T-helper 1 cell treated with Interleukin-12 subunit alpha and Interleukin-12 subunit beta and Interleukin-4 antibody, amounts not matched to agents 30 μg/mL and 1 μg/mL, for 36 hours (primary cell): ENCODE measurements at regions not wholly inside any gene's neighbourhood (a gene's known extent, or its start where the extent isn't known, plus 50 kb on each side); places are given as distances from the start of the nearest gene placed in this dataset.

ENCODE experiments used
- H3K27ac Mint-ChIP-seq: one replicate; pipeline ENCODE4 v1.8.0; 2021; ENCODE audit warnings: mild to moderate bottlenecking, mixed read lengths
- H3K27me3 Mint-ChIP-seq: one replicate; pipeline ENCODE4 v1.8.0; 2021; ENCODE audit warnings: low read depth, mixed read lengths
- H3K36me3 Mint-ChIP-seq: one replicate; pipeline ENCODE4 v1.8.0; 2021; ENCODE audit warnings: low read depth, mixed read lengths
- H3K4me1 Mint-ChIP-seq: one replicate; pipeline ENCODE4 v1.8.0; 2021; ENCODE audit warnings: low read depth, mixed read lengths
- H3K4me3 Mint-ChIP-seq: one replicate; pipeline ENCODE4 v1.8.0; 2021; ENCODE audit warnings: mild to moderate bottlenecking, moderate library complexity, mixed read lengths
- H3K9me3 Mint-ChIP-seq: one replicate; pipeline ENCODE4 v1.8.0; 2021; ENCODE audit warnings: mixed read lengths

GRCh38 chr13:99749271-99750019 is 222.1 kb downstream of the ZIC5 start:
- no peak overlapping the region for H3K27ac Mint-ChIP-seq
- no peaks in the 10 kb centered on the region for H3K9me3 Mint-ChIP-seq
- no peaks in the 10 kb centered on the region for H3K27me3 Mint-ChIP-seq
- no peaks in the 10 kb centered on the region for H3K36me3 Mint-ChIP-seq
- H3K4me3 Mint-ChIP-seq: no peak overlapping the region
- H3K4me1 Mint-ChIP-seq: no peaks in the 10 kb centered on the region

- no peak overlapping the region for H3K27ac Mint-ChIP-seq
- no peaks in the 10 kb centered on the region for H3K9me3 Mint-ChIP-seq
- H3K4me1 Mint-ChIP-seq: no peaks in the 10 kb centered on the region
- no peak overlapping the region for H3K4me3 Mint-ChIP-seq
- no peaks in the 10 kb centered on the region for H3K36me3 Mint-ChIP-seq
- H3K27me3 Mint-ChIP-seq: peaks cover 8% of the 10 kb centered on the region
Observed at GRCh38 chr13:99747403-99747710, 224.2 kb downstream of the ZIC5 start.

- no peak overlapping the region for H3K4me3 Mint-ChIP-seq
- no peaks in the 10 kb centered on the region for H3K36me3 Mint-ChIP-seq
- no peak overlapping the region for H3K27ac Mint-ChIP-seq
Observed at GRCh38 chr13:99746637-99747402, 224.7 kb downstream of the ZIC5 start.

DNA sequence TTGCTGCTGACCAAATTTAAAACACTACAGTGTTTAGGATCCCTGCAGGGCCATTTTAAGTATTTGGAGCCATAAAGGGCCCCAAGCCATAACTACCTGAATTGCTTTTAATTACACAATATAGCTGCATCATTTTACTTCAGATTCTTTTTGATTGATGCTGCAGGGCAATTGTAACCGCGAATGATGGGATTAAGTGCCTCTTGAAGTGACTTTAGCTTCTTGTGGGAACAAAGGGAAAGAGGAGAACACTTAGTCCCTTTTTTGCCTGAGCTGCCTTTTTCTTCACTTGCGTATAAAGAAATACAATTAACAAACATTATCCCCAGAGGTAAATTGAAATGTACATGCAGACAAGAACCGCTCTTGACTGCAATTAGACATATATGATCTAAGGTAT is 228.5 kb downstream of the ZIC5 start:
- Mint-ChIP-seq H3K9me3 (no peaks in the 10 kb centered on the region), H3K27ac (no peak overlapping the region), H3K27me3 (peaks cover 12% of the 10 kb centered on the region), H3K36me3 (no peaks in the 10 kb centered on the region), H3K4me3 (no peak overlapping the region), H3K4me1 (no peaks in the 10 kb centered on the region)

More at GRCh38 chr13:99746637-99747402, 224.7 kb downstream of the ZIC5 start:
- H3K27me3 Mint-ChIP-seq: peaks cover 8% of the 10 kb centered on the region
- H3K9me3 Mint-ChIP-seq: no peaks in the 10 kb centered on the region
- no peaks in the 10 kb centered on the region for H3K4me1 Mint-ChIP-seq

DNA sequence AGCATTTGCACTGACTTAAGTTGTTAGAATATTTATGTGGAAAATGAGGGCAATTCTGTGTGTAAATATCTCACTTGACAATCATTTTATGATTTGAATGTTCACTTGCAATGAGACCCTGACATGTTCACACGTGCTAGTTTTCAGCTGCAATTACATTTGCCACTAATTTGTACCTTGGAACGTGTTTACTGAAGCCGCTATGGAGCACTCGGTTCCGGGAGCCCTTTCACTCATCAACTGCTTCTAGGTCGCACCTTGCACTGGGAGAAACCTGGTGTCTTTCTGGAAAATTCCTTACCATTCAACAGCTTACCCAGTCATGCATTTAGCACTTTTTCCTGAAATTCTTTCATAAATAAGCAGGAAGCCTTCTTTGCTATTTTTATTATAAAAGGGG is 229.6 kb downstream of the ZIC5 start:
- Mint-ChIP-seq H3K27ac (no peak overlapping the region), H3K27me3 (peaks cover 12% of the 10 kb centered on the region), H3K9me3 (no peaks in the 10 kb centered on the region), H3K4me3 (no peak overlapping the region), H3K36me3 (no peaks in the 10 kb centered on the region), H3K4me1 (no peaks in the 10 kb centered on the region)

GRCh38 chr13:99740251-99740979 is 231.2 kb downstream of the ZIC5 start:
- no peaks in the 10 kb centered on the region for H3K36me3 Mint-ChIP-seq
- no peaks in the 10 kb centered on the region for H3K9me3 Mint-ChIP-seq
- peaks cover 12% of the 10 kb centered on the region for H3K27me3 Mint-ChIP-seq
- H3K4me3 Mint-ChIP-seq: no peak overlapping the region
- H3K4me1 Mint-ChIP-seq: no peaks in the 10 kb centered on the region
- no peak overlapping the region for H3K27ac Mint-ChIP-seq

GRCh38 chr13:99738626-99739025 is 232.9 kb downstream of the ZIC5 start:
- H3K27me3 Mint-ChIP-seq: peaks cover 18% of the 10 kb centered on the region
- no peak overlapping the region for H3K27ac Mint-ChIP-seq
- no peak overlapping the region for H3K4me3 Mint-ChIP-seq
- H3K4me1 Mint-ChIP-seq: no peaks in the 10 kb centered on the region
- H3K9me3 Mint-ChIP-seq: no peaks in the 10 kb centered on the region
- H3K36me3 Mint-ChIP-seq: no peaks in the 10 kb centered on the region

GRCh38 chr13:99737481-99738245 is 233.9 kb downstream of the ZIC5 start:
- no peaks in the 10 kb centered on the region for H3K9me3 Mint-ChIP-seq
- no peaks in the 10 kb centered on the region for H3K36me3 Mint-ChIP-seq
- H3K4me3 Mint-ChIP-seq: no peak overlapping the region
- no peaks in the 10 kb centered on the region for H3K4me1 Mint-ChIP-seq
- H3K27ac Mint-ChIP-seq: no peak overlapping the region
- peaks cover 12% of the 10 kb centered on the region for H3K27me3 Mint-ChIP-seq

DNA sequence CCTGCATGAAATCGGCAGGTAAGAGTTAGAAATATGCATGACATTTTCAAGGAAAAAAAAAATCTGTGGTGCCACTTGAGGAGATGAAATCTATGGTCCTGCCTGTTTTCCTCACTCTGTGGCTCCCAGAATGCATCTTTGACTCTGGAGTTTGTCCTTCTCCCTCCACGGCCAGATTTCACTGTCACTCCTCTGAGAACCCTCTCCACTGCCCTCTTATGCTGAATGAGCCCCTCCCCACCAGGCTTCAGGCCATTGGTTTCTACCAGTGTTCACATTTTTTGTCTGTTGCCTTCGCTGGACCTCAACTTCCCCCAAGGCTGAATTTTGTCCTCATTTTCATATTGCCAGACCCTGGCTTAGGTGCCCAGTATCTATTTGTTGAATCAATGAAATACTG is 235.0 kb downstream of the ZIC5 start:
- H3K27ac Mint-ChIP-seq: no peak overlapping the region
- H3K27me3 Mint-ChIP-seq: peaks cover 8% of the 10 kb centered on the region
- H3K4me3 Mint-ChIP-seq: no peak overlapping the region
- H3K36me3 Mint-ChIP-seq: no peaks in the 10 kb centered on the region
- H3K9me3 Mint-ChIP-seq: no peaks in the 10 kb centered on the region
- H3K4me1 Mint-ChIP-seq: no peaks in the 10 kb centered on the region

DNA sequence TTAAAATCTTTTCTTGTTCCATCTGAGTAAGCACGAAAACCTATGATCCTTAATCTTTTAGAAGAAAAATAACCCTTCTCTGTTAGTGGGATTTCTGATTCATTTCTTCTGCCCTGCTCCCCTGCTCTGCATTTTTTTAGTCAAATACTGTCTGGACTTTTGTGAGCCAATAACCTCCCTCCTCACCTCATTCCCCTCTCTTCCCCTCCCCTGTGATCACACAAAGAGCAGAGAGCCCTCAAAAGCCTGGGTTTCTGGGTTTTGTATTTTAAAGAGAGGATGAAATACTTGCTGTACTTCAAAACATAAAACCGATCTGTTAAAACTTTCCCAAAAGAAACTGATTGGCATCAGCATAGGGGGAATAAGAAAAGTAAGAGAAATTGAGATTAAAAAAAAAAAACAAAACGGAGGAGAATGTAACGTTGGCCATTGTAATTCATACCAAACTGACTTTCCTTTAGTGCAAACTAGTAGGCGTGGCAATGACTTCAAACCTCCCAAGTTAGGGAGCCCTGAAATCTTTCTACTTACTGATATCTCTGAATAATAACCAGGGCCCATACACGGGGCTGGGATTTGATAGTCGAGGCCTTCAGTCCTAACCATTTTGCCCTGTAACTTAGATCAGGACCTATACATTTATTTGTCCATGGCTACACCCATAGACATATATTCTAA is 232.9 kb downstream of the TM9SF2 start:
- no peaks in the 10 kb centered on the region for H3K9me3 Mint-ChIP-seq
- H3K4me1 Mint-ChIP-seq: no peaks in the 10 kb centered on the region
- no peaks in the 10 kb centered on the region for H3K36me3 Mint-ChIP-seq
- peaks cover 6% of the 10 kb centered on the region for H3K27me3 Mint-ChIP-seq
- H3K27ac Mint-ChIP-seq: no peak overlapping the region
- H3K4me3 Mint-ChIP-seq: no peak overlapping the region

GRCh38 chr13:99733346-99733745 is 232.1 kb downstream of the TM9SF2 start:
- Mint-ChIP-seq H3K4me3 (no peak overlapping the region), H3K4me1 (no peaks in the 10 kb centered on the region), H3K27me3 (peaks cover 6% of the 10 kb centered on the region), H3K9me3 (no peaks in the 10 kb centered on the region), H3K27ac (no peak overlapping the region), H3K36me3 (no peaks in the 10 kb centered on the region)

DNA sequence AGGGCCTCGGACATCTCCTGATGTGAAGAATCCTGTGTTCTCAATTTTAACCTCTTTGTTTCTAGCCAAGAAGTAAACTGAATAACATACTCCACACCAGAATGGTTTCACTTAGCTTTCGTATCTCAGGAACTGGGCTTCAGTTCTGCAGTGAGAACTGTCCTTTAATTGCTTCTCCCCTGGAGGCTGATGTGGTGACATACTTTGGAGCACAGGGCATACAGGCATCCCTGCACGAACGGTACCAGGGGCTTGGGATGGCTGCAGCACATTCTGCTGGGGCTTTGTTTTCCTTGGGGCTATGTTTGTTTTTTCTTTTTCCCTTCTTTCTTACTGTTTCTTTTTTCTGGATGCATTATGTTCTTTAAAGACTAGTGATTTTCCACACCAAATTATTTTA is 230.5 kb downstream of the TM9SF2 start:
- Mint-ChIP-seq H3K4me3 (no peak overlapping the region), H3K36me3 (no peaks in the 10 kb centered on the region), H3K9me3 (no peaks in the 10 kb centered on the region), H3K4me1 (no peaks in the 10 kb centered on the region), H3K27ac (no peak overlapping the region), H3K27me3 (peaks cover 6% of the 10 kb centered on the region)

DNA sequence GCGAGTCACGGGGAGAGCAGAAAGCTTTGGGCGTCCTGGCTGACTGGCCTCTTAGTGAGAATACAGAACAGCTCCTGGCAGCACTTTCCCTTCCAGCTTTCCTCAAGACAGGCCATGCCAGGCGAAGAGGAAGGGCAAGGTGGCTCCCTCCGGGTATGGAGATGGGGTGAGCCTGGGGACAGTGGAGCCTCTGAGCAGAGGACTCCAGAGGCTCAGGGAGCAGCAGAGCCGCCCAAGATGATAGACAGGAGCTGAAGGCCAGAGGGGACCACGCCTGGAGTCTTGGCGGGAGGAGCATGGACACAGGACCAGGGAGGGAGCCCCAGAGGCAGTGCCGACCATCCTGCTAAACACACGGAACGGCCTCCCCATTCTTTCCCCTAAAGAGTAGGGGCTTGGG is 229.1 kb downstream of the TM9SF2 start:
- no peak overlapping the region for H3K4me3 Mint-ChIP-seq
- no peaks in the 10 kb centered on the region for H3K9me3 Mint-ChIP-seq
- no peaks in the 10 kb centered on the region for H3K36me3 Mint-ChIP-seq
- H3K4me1 Mint-ChIP-seq: no peaks in the 10 kb centered on the region
- peaks cover 6% of the 10 kb centered on the region for H3K27me3 Mint-ChIP-seq
- no peak overlapping the region for H3K27ac Mint-ChIP-seq

DNA sequence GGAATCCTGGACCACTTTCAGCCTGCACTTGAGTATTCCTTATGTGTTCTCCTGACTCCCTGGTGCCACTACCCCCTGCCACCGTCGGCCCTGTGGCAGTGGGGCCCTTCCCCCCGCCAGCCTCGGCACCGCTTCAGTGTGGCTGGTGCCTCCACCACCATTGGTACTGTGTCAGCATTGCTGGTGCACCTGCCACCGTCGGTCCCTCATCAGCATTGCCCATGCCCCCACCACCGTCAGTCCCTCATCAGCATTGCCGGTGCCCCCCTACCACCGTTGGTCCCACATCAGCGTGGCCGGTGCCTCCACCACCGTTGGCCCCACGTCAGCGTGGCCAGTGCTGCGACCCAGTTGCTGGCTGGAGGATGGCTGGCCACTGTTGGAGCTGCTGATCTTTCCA is 228.5 kb downstream of the TM9SF2 start:
- Mint-ChIP-seq H3K9me3 (no peaks in the 10 kb centered on the region), H3K27ac (no peak overlapping the region), H3K27me3 (peaks cover 6% of the 10 kb centered on the region), H3K4me1 (no peaks in the 10 kb centered on the region), H3K36me3 (no peaks in the 10 kb centered on the region), H3K4me3 (no peak overlapping the region)
